H9 (cell line): ENCODE measurements at regions not wholly inside any gene's neighbourhood (a gene's known extent, or its start where the extent isn't known, plus 50 kb on each side); places are given as distances from the start of the nearest gene placed in this dataset.

Experiments
- DNase-seq: peaks from one replicate; pipeline ENCODE4 v3.0.0-alpha.2; 2017
- H2AFZ ChIP-seq: one replicate; pipeline ENCODE4 v1.6.1; 2013; ENCODE audit warnings: mild to moderate bottlenecking, low read length, control low read depth, moderate library complexity
- H2AK5ac ChIP-seq: 2 replicates; pipeline ENCODE4 v1.6.1; 2013; ENCODE audit warnings: low read length, control low read depth, mixed read lengths; ENCODE audit not compliant: insufficient read length
- H2BK120ac ChIP-seq: one replicate; pipeline ENCODE4 v1.6.1; 2013; ENCODE audit warnings: low read depth, mild to moderate bottlenecking, low read length, control low read depth, inconsistent platforms; ENCODE audit not compliant: poor library complexity, severe bottlenecking
- H2BK12ac ChIP-seq: 2 replicates; pipeline ENCODE4 v1.6.1; 2013; ENCODE audit warnings: low read length, control low read depth, mixed read lengths, low read depth; ENCODE audit not compliant: insufficient read length
- H2BK15ac ChIP-seq: 2 replicates; pipeline ENCODE4 v1.6.1; 2013; ENCODE audit warnings: low read depth, low read length, control low read depth
- H2BK20ac ChIP-seq: one replicate; pipeline ENCODE4 v1.6.1; 2013; ENCODE audit warnings: low read depth, mild to moderate bottlenecking, low read length, control low read depth, inconsistent platforms; ENCODE audit not compliant: poor library complexity, severe bottlenecking
- H2BK5ac ChIP-seq: 2 replicates; pipeline ENCODE4 v1.6.1; 2013; ENCODE audit warnings: low read length, control low read depth, mixed read lengths; ENCODE audit not compliant: insufficient read length
- H3K14ac ChIP-seq: 2 replicates; pipeline ENCODE4 v1.6.1; 2013; ENCODE audit warnings: low read length, control low read depth; ENCODE audit not compliant: insufficient read depth
- H3K18ac ChIP-seq: 2 replicates; pipeline ENCODE4 v1.6.1; 2013; ENCODE audit warnings: low read depth, mild to moderate bottlenecking, mixed read lengths, low read length, control low read depth; ENCODE audit not compliant: insufficient read length
- H3K23ac ChIP-seq: 2 replicates; pipeline ENCODE4 v1.6.1; 2013; ENCODE audit warnings: low read length, control low read depth, mixed read lengths, low read depth; ENCODE audit not compliant: insufficient read length
- H3K23me2 ChIP-seq: 2 replicates; pipeline ENCODE4 v1.6.1; 2013; ENCODE audit warnings: low read depth, mild to moderate bottlenecking, mixed read lengths, low read length, control low read depth; ENCODE audit not compliant: insufficient read length, poor library complexity, severe bottlenecking
- H3K27ac ChIP-seq: 2 replicates; pipeline ENCODE4 v1.5.1; 2013; ENCODE audit warnings: low read length, control low read depth, mixed read lengths, low read depth; ENCODE audit not compliant: insufficient read length
- H3K27me3 ChIP-seq: 2 replicates; pipeline ENCODE4 v1.6.1; 2013; ENCODE audit warnings: low read length, control low read depth, inconsistent platforms; ENCODE audit not compliant: insufficient read depth
- H3K4ac ChIP-seq: 2 replicates; pipeline ENCODE4 v1.6.1; 2013; ENCODE audit warnings: low read depth, mild to moderate bottlenecking, control low read depth, inconsistent platforms, low read length, moderate library complexity
- H3K4me1 ChIP-seq: 2 replicates; pipeline ENCODE4 v1.6.1; 2013; ENCODE audit warnings: low read length, control low read depth, inconsistent platforms; ENCODE audit not compliant: insufficient read depth
- H3K4me2 ChIP-seq: 2 replicates; pipeline ENCODE4 v1.6.1; 2013; ENCODE audit warnings: low read length, control low read depth, mixed read lengths; ENCODE audit not compliant: insufficient read length, insufficient read depth
- H3K56ac ChIP-seq: 2 replicates; pipeline ENCODE4 v1.6.1; 2013; ENCODE audit warnings: low read depth, mild to moderate bottlenecking, mixed read lengths, low read length, control low read depth; ENCODE audit not compliant: insufficient read length
- H3K79me1 ChIP-seq: 2 replicates; pipeline ENCODE4 v1.6.1; 2013; ENCODE audit warnings: low read depth, mild to moderate bottlenecking, moderate library complexity, low read length, control low read depth, inconsistent platforms; ENCODE audit not compliant: insufficient read depth, poor library complexity, severe bottlenecking
- H3K79me2 ChIP-seq: 2 replicates; pipeline ENCODE4 v1.6.1; 2013; ENCODE audit warnings: low read length, control low read depth, inconsistent platforms; ENCODE audit not compliant: insufficient read depth
- H3K9ac ChIP-seq: 2 replicates; pipeline ENCODE4 v1.6.1; 2013; ENCODE audit warnings: low read length, control low read depth, mixed read lengths; ENCODE audit not compliant: insufficient read length; ENCODE audit errors: extremely low read depth
- H3K9me3 ChIP-seq: one replicate; pipeline ENCODE4 v1.6.1; 2013; ENCODE audit warnings: low read depth, low read length, inconsistent platforms; ENCODE audit not compliant: control insufficient read depth
- H3T11ph ChIP-seq: one replicate; pipeline ENCODE4 v1.6.1; 2013; ENCODE audit warnings: mild to moderate bottlenecking, low read length, control low read depth, inconsistent platforms
- H4K20me1 ChIP-seq: one replicate; pipeline ENCODE4 v1.6.1; 2013; ENCODE audit not compliant: control insufficient read depth, insufficient read length, insufficient read depth
- H4K5ac ChIP-seq: 2 replicates; pipeline ENCODE4 v1.6.1; 2013; ENCODE audit warnings: low read depth, mild to moderate bottlenecking, mixed read lengths, low read length, control low read depth; ENCODE audit not compliant: insufficient read length
- H4K8ac ChIP-seq: replicated peaks from 2 replicates; pipeline ENCODE4 v1.6.1; 2013; ENCODE audit warnings: low read length, control low read depth, mixed read lengths, low read depth; ENCODE audit not compliant: insufficient read length
- H4K91ac ChIP-seq: 2 replicates; pipeline ENCODE4 v1.6.1; 2013; ENCODE audit warnings: low read depth, mild to moderate bottlenecking, moderate library complexity, mixed read lengths, low read length, control low read depth; ENCODE audit not compliant: insufficient read length
- H3K27ac Mint-ChIP-seq, 3 experiments: 2 replicates in 2 of 3; 3 replicates in 1 of 3; pipeline ENCODE4 v1.8.0; 2020 to 2021; ENCODE audit warnings: mixed read lengths in 3 of 3, mild to moderate bottlenecking in 1 of 3, moderate library complexity in 1 of 3
- H3K27me3 Mint-ChIP-seq: 2 replicates; pipeline ENCODE4 v1.8.0; 2021; ENCODE audit warnings: low read depth, mild to moderate bottlenecking, moderate library complexity, mixed read lengths
- H3K36me3 Mint-ChIP-seq, 3 experiments: 2 replicates in 2 of 3; 3 replicates in 1 of 3; pipeline ENCODE4 v1.8.0; 2020 to 2021; ENCODE audit warnings: low read depth in 3 of 3, mixed read lengths in 3 of 3; ENCODE audit not compliant: insufficient read depth in 1 of 3
- H3K4me1 Mint-ChIP-seq, 2 experiments: 2 replicates each; pipeline ENCODE4 v1.8.0; 2020; ENCODE audit warnings: mixed read lengths in 2 of 2
- H3K4me3 Mint-ChIP-seq, 2 experiments: 2 replicates in 1 of 2; 3 replicates in 1 of 2; pipeline ENCODE4 v1.8.0; 2020 to 2021; ENCODE audit warnings: mild to moderate bottlenecking in 2 of 2, mixed read lengths in 2 of 2, moderate library complexity in 1 of 2
- H3K9me3 Mint-ChIP-seq, 2 experiments: 2 replicates in 1 of 2; 3 replicates in 1 of 2; pipeline ENCODE4 v1.8.0; 2020; ENCODE audit warnings: mild to moderate bottlenecking in 2 of 2, mixed read lengths in 2 of 2, moderate library complexity in 1 of 2
- CTCF ChIP-seq: fragments of 200-600 bp; sonication (generic); conservative IDR thresholded peaks from 3 replicates; pipeline ENCODE4 v1.8.0; 2021; ENCODE audit warnings: antibody characterized with exemption, mild to moderate bottlenecking
- WGBS: extraction: QIAGEN DNeasy Blood & Tissue Kit; methylation state at CpG from one replicate; pipeline ENCODE4 v1.1.7; 2013; ENCODE audit warnings: missing lambda C conversion rate, low lambda C conversion rate, mixed read lengths; ENCODE audit not compliant: insufficient read length; ENCODE audit errors: extremely low coverage; 5-methylcytosine and 5-hydroxymethylcytosine counted together

GRCh38 chr4:41877020-41877796 is 58.0 kb upstream of the TMEM33 start:
- no peaks in the 10 kb centered on the region for H3K79me1 ChIP-seq
- no peak overlapping the region; a peak in 1 of 5 replicates for H3K4me3 Mint-ChIP-seq
- no peak overlapping the region for H3K18ac ChIP-seq
- H3K4me1 Mint-ChIP-seq, result peaks cover 34 to 57% of the 10 kb centered on the region in 2 experiments
- H3K27ac Mint-ChIP-seq, result no peak overlapping the region
- no peak overlapping the region for H3K4me2 ChIP-seq
- DNase-seq, result peak; percentile 36
- no peak overlapping the region for H4K5ac ChIP-seq
- no peaks in the 10 kb centered on the region for H4K20me1 ChIP-seq
- no peak overlapping the region for H2AK5ac ChIP-seq
- no peak overlapping the region for H3K27ac ChIP-seq
- H2AFZ ChIP-seq, result no peak overlapping the region
- no peak overlapping the region for H4K91ac ChIP-seq
- H2BK5ac ChIP-seq, result no peak overlapping the region
- H3K23ac ChIP-seq, result no peak overlapping the region
- peaks cover 19% of the 10 kb centered on the region for H3K23me2 ChIP-seq
- H3K9me3 Mint-ChIP-seq, result no peaks in the 10 kb centered on the region; a peak in 1 of 5 replicates
- no CpG with 5 or more reads among the region's 7 CpGs for WGBS
- no peak overlapping the region for H3K56ac ChIP-seq
- H3K79me2 ChIP-seq, result no peaks in the 10 kb centered on the region
- peaks cover 2% of the 10 kb centered on the region for H3K4me1 ChIP-seq
- H3T11ph ChIP-seq, result no peak overlapping the region
- no peak overlapping the region for H3K9ac ChIP-seq
- no peak overlapping the region for H2BK15ac ChIP-seq
- peaks cover 0 to 2% (median 0%) of the 10 kb centered on the region in 3 experiments; a peak in 1 of 7 replicates for H3K36me3 Mint-ChIP-seq
- H3K27me3 Mint-ChIP-seq, result peaks cover 100% of the 10 kb centered on the region
- H3K14ac ChIP-seq, result no peak overlapping the region; the same call in 1 of the 2 replicates
- TF ChIP-seq CTCF, result no peak
- H3K27me3 ChIP-seq, result peaks cover 99% of the 10 kb centered on the region
- H3K4ac ChIP-seq, result no peak overlapping the region
- H2BK12ac ChIP-seq, result no peak overlapping the region
- no peak overlapping the region for H2BK120ac ChIP-seq
- no peak overlapping the region for H2BK20ac ChIP-seq
- no peak overlapping the region for H4K8ac ChIP-seq
- no peaks in the 10 kb centered on the region for H3K9me3 ChIP-seq
